ENCODE measurements at regions not wholly inside any gene's neighbourhood (a gene's known extent, or its start where the extent isn't known, plus 50 kb on each side); places are given as distances from the start of the nearest gene placed in this dataset.

DNA sequence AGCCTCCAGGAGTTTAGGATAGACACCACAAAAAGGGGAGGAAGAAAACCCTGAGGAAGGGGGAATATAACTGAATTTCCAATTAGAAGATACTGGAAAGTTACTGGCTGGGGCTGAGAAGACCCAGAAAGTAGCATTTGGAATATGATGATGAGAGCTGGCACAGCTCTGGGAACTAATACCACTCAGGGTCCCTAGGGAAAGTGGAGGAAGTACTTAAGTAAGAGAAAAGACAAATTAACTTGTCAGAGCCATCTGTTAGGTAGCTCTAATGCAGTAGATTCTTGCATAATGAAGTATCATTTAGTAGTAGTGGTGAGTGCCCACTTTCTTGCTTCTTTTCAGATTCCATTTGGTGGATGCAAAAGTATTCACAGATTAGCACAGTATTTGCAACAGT, 90.8 kb upstream of the TSPAN5 start:
- DNase-seq (ENCODE audit: low spot score) = no peak
- Histone ChIP-seq H3K36me3 (ENCODE audit: insufficient read depth, low read length) (no peaks in the 10 kb centered on the region), H2AFZ (ENCODE audit: low read length) (no peak overlapping the region), H3K4me2 (ENCODE audit: low read length) (no peak overlapping the region), H3K79me2 (ENCODE audit: insufficient read depth, low read depth, low read length) (no peaks in the 10 kb centered on the region), H3K27ac (ENCODE audit: low read depth, low read length, poor library complexity, severe bottlenecking) (no peak overlapping the region), H3K9me3 (ENCODE audit: low read length) (no peaks in the 10 kb centered on the region), H3K4me1 (ENCODE audit: insufficient read depth, low read length, poor library complexity, severe bottlenecking) (no peaks in the 10 kb centered on the region), H3K4me3 (ENCODE audit: low read depth, low read length, poor library complexity, severe bottlenecking) (no peak overlapping the region), H4K20me1 (ENCODE audit: insufficient read depth, low read length) (no peaks in the 10 kb centered on the region), H3K9me2 (ENCODE audit: insufficient read depth, low read length) (no peaks in the 10 kb centered on the region)
- CTCF ChIA-PET (ENCODE audit: unreplicated experiment) = no interaction called here
- TF ChIP-seq, protein P1, sequence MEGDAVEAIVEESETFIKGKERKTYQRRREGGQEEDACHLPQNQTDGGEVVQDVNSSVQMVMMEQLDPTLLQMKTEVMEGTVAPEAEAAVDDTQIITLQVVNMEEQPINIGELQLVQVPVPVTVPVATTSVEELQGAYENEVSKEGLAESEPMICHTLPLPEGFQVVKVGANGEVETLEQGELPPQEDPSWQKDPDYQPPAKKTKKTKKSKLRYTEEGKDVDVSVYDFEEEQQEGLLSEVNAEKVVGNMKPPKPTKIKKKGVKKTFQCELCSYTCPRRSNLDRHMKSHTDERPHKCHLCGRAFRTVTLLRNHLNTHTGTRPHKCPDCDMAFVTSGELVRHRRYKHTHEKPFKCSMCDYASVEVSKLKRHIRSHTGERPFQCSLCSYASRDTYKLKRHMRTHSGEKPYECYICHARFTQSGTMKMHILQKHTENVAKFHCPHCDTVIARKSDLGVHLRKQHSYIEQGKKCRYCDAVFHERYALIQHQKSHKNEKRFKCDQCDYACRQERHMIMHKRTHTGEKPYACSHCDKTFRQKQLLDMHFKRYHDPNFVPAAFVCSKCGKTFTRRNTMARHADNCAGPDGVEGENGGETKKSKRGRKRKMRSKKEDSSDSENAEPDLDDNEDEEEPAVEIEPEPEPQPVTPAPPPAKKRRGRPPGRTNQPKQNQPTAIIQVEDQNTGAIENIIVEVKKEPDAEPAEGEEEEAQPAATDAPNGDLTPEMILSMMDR (conservative IDR thresholded peaks at IDR 0.05; ENCODE audit: low read length) = no peak
- no peak for TF ChIP-seq EZH2phosphoT487 (IDR thresholded peaks at IDR 0.05; ENCODE audit: borderline replicate concordance, low read depth, low read length)
- no TSS peak for BruUV-seq (replicated peaks)
- POLR2A ChIA-PET = interaction anchor here (0.5 kb wide), 1 partner anchor 581 kb away, joined by 3 read pairs; no protein-coding TSS in a partner anchor
- intact Hi-C loops (cut with micrococcal nuclease; ENCODE audit: unreplicated experiment) = no loop called here

DNA sequence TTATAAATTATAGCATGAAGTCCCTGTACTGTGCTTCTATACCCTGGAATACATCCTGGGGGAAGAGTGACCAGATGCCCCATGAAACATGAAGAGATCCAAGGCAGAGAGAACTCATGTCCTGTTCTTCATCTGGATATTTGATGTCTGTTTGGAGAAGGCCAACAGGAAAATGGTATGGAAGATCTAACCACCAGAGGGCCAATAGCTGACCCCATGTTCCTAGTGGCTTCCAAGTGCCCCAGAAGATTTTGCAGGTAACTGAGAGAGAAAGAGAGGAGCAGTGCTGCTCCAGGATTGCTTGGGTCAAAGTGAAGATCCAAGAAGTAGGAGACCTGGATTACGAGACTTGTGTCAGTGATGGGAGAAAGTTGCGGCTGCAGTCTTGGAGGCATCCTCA, 90.2 kb upstream of the TSPAN5 start:
- H3K4me3 ChIP-seq (ENCODE audit: low read depth, low read length, poor library complexity, severe bottlenecking) = no peak overlapping the region
- no peak overlapping the region for H2AFZ ChIP-seq (ENCODE audit: low read length)
- no peak overlapping the region for H3K4me2 ChIP-seq (ENCODE audit: low read length)
- TF ChIP-seq, protein P1 (conservative IDR thresholded peaks at IDR 0.05; ENCODE audit: low read length) = no peak
- no peak for TF ChIP-seq EZH2phosphoT487 (IDR thresholded peaks at IDR 0.05; ENCODE audit: borderline replicate concordance, low read depth, low read length)
- H3K9me2 ChIP-seq (ENCODE audit: insufficient read depth, low read length) = no peaks in the 10 kb centered on the region
- CTCF ChIA-PET (ENCODE audit: unreplicated experiment) = no interaction called here
- no peaks in the 10 kb centered on the region for H4K20me1 ChIP-seq (ENCODE audit: insufficient read depth, low read length)
- BruUV-seq (replicated peaks) = no TSS peak
- no peaks in the 10 kb centered on the region for H3K9me3 ChIP-seq (ENCODE audit: low read length)
- DNase-seq (ENCODE audit: low spot score) = no peak
- POLR2A ChIA-PET = interaction anchor here (0.5 kb wide), 1 partner anchor 580 kb away, joined by 3 read pairs; no protein-coding TSS in a partner anchor
- no peaks in the 10 kb centered on the region for H3K79me2 ChIP-seq (ENCODE audit: insufficient read depth, low read depth, low read length)
- no peak overlapping the region for H3K27ac ChIP-seq (ENCODE audit: low read depth, low read length, poor library complexity, severe bottlenecking)
- intact Hi-C loops (cut with micrococcal nuclease; ENCODE audit: unreplicated experiment) = no loop called here
- H3K36me3 ChIP-seq (ENCODE audit: insufficient read depth, low read length) = no peaks in the 10 kb centered on the region
- H3K4me1 ChIP-seq (ENCODE audit: insufficient read depth, low read length, poor library complexity, severe bottlenecking) = no peaks in the 10 kb centered on the region

DNA sequence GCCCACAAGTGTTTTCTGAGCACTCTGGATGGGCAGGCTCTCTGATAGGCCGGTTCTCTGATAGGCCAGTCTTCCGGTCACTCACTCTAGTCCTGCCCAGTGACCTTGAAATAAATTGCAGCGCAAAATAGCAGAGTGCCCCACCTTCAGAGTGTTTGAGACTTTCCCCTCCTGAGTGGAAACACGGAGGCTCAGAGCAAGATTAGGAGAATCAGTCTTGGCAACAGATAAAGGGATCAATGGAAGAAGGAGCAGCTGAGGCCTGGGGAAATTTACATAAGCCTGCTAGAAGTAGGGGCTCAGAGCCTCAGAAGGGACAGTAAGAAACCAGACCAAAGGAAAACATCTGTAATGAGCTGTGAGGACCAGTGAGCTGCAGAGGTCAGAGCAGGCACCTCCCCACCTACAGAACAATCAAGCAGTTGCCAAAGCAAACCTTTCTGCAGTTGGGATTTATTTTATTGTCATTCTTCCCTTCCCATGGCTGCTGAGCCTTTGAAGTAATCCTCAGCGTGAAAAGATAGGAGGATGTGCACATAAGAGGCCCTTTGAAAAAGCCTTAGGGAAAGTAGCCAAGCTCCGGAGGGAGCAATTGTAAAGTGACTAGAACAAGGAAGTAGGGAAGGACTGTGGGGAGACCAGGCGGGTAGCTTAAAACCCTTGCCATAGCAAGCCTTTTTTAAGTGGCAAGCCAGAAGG, 89.1 kb upstream of the TSPAN5 start:
- Histone ChIP-seq H3K9me3 (ENCODE audit: low read length) (no peaks in the 10 kb centered on the region), H3K4me1 (ENCODE audit: insufficient read depth, low read length, poor library complexity, severe bottlenecking) (no peaks in the 10 kb centered on the region), H3K4me2 (ENCODE audit: low read length) (no peak overlapping the region), H3K27ac (ENCODE audit: low read depth, low read length, poor library complexity, severe bottlenecking) (no peak overlapping the region), H3K9me2 (ENCODE audit: insufficient read depth, low read length) (no peaks in the 10 kb centered on the region), H3K36me3 (ENCODE audit: insufficient read depth, low read length) (no peaks in the 10 kb centered on the region), H3K4me3 (ENCODE audit: low read depth, low read length, poor library complexity, severe bottlenecking) (no peak overlapping the region), H3K79me2 (ENCODE audit: insufficient read depth, low read depth, low read length) (no peaks in the 10 kb centered on the region), H2AFZ (ENCODE audit: low read length) (no peak overlapping the region), H4K20me1 (ENCODE audit: insufficient read depth, low read length) (no peaks in the 10 kb centered on the region)
- no peak for TF ChIP-seq EZH2phosphoT487 (IDR thresholded peaks at IDR 0.05; ENCODE audit: borderline replicate concordance, low read depth, low read length)
- TF ChIP-seq, protein P1 (conservative IDR thresholded peaks at IDR 0.05; ENCODE audit: low read length) = no peak
- intact Hi-C loops (cut with micrococcal nuclease; ENCODE audit: unreplicated experiment) = no loop called here
- POLR2A ChIA-PET = no interaction called here
- no TSS peak for BruUV-seq (replicated peaks)
- DNase-seq (ENCODE audit: low spot score) = no peak
- CTCF ChIA-PET (ENCODE audit: unreplicated experiment) = no interaction called here
